ENCODE measurements at regions not wholly inside any gene's neighbourhood (a gene's known extent, or its start where the extent isn't known, plus 50 kb on each side); places are given as distances from the start of the nearest gene placed in this dataset.

DNA sequence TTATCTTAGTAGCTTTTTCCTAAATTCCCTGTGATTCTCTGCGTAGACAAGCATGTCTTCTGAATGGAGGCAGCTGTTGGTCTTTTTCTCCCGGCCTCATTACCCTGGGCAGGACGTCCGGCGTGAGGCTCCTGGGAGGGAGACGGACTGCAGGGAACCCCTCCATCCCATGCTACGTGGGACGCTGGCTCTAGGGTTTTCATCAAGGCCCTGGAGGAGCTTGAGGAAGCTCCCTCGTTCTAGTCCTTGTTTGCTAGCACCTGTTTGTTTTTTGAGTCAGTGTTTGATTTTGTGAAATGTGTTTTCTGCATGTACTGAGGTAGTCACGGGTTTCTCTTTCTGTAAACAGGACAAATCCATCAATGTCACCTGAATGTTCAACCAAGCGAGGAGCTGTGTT is 99.3 kb upstream of the TMEM18 start:
- no peak overlapping the region for H3K27ac Mint-ChIP-seq
- intact Hi-C loops (cut with micrococcal nuclease) = no loop called here
- POLR2A ChIA-PET = no interaction called here
- H3K9me3 Mint-ChIP-seq = no peaks in the 10 kb centered on the region
- DNase-seq (no peak), ATAC-seq (ENCODE audit: low read depth) (no peak)
- TF ChIP-seq, protein P1, sequence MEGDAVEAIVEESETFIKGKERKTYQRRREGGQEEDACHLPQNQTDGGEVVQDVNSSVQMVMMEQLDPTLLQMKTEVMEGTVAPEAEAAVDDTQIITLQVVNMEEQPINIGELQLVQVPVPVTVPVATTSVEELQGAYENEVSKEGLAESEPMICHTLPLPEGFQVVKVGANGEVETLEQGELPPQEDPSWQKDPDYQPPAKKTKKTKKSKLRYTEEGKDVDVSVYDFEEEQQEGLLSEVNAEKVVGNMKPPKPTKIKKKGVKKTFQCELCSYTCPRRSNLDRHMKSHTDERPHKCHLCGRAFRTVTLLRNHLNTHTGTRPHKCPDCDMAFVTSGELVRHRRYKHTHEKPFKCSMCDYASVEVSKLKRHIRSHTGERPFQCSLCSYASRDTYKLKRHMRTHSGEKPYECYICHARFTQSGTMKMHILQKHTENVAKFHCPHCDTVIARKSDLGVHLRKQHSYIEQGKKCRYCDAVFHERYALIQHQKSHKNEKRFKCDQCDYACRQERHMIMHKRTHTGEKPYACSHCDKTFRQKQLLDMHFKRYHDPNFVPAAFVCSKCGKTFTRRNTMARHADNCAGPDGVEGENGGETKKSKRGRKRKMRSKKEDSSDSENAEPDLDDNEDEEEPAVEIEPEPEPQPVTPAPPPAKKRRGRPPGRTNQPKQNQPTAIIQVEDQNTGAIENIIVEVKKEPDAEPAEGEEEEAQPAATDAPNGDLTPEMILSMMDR (IDR thresholded peaks at IDR 0.05) = no peak
- peaks cover 5% of the 10 kb centered on the region for H3K27me3 Mint-ChIP-seq
- no peaks in the 10 kb centered on the region for H3K36me3 Mint-ChIP-seq (ENCODE audit: low read depth)
- CTCF ChIA-PET = no interaction called here
- no peak overlapping the region for H3K4me3 Mint-ChIP-seq
- H3K4me1 Mint-ChIP-seq = no peaks in the 10 kb centered on the region

DNA sequence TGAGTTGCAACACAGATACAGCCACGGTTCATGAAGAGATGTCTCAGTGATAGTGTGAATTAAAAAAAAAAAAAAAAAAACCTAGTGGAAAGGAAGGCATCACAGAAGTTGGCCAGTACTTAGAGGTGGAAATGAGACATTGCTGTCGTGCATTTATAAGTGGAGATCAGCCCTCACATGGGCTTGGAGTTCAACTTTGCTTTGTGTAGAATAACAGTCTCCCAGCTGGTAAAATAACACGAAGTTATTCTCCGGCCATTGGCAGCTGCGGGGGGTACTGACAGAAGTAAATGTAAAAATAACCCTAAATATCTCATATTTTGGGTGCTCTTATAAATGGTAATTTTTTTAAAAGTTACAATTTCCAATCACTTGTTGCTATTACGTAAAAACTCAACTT is 98.8 kb upstream of the TMEM18 start:
- DNase-seq (no peak), ATAC-seq (ENCODE audit: low read depth) (no peak)
- ChIA-PET POLR2A (no interaction called here), CTCF (no interaction called here)
- H3K27me3 Mint-ChIP-seq = peaks cover 5% of the 10 kb centered on the region
- intact Hi-C loops (cut with micrococcal nuclease) = no loop called here
- H3K27ac Mint-ChIP-seq = no peak overlapping the region
- no peaks in the 10 kb centered on the region for H3K4me1 Mint-ChIP-seq
- H3K4me3 Mint-ChIP-seq = no peak overlapping the region
- no peaks in the 10 kb centered on the region for H3K9me3 Mint-ChIP-seq
- TF ChIP-seq, protein P1 (IDR thresholded peaks at IDR 0.05) = no peak
- H3K36me3 Mint-ChIP-seq (ENCODE audit: low read depth) = no peaks in the 10 kb centered on the region

DNA sequence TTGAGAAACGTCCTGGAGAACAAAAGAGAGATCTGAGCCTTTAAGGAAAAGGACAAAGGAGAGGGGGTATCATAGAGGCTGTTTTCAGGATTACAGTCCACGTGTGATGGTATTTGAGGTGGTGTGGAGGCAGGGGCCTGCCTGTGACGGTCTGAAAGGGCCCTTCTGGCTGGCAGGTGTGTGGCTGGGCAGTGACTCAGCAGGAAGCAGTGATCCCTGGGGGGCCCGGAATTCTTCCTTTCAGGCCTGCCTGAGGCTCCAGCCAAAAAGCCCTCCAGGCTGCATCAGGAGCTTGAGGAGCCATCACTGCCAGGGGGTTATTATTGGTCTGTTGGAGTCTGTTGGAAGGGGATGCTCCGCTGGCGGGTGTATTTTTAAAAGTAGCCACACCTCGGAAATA is 97.2 kb upstream of the TMEM18 start:
- TF ChIP-seq, protein P1 (IDR thresholded peaks at IDR 0.05) = no peak
- intact Hi-C loops (cut with micrococcal nuclease) = no loop called here
- no peak overlapping the region for H3K27ac Mint-ChIP-seq
- H3K27me3 Mint-ChIP-seq = peaks cover 5% of the 10 kb centered on the region
- ChIA-PET POLR2A (no interaction called here), CTCF (no interaction called here)
- no peaks in the 10 kb centered on the region for H3K9me3 Mint-ChIP-seq
- ATAC-seq (ENCODE audit: low read depth) = no peak
- H3K4me1 Mint-ChIP-seq = no peaks in the 10 kb centered on the region
- H3K36me3 Mint-ChIP-seq (ENCODE audit: low read depth) = no peaks in the 10 kb centered on the region
- no peak overlapping the region for H3K4me3 Mint-ChIP-seq
- DNase-seq = no peak

DNA sequence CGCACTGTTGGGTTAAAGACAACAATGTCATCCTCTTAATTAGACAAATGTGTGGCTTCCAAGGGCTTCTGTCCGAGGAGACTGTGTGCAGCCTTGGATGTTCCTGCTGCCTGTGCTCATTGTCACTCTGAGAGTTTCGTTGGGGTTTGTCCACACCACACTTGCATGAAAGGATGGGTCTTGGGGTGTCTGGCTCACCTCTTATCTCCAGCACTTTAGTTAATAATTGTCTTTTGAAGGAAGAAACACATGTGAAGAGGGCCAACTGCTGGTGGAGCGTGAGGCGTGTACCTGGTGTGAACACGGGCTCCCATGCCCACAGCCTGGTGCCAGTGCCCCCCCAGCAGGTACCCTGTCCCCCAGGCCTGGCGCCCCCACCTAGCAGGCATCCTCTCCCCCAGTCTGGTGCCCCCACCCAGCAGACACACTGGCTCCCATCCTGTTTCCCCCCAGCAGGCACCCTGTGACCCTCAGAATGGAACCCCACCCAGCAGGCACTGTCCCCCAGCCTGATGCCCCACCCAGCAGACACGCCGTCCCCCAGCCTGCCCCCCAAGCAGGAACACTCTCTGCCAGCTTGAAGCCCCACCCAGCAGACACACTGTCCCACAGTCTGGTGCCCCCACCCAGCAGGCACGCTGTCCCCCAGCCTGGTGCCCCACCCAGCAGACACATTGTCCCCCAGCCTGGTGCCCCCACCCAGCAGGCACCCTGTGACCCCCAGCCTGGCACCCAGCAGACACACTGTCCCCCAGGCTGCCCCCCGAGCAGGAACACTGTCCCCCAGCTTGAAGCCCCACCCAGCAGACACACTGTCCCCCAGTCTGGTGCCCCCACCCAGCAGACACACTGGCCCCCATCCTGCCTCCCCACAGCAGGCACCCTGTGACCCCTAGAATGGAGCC is 96.3 kb upstream of the TMEM18 start:
- Mint-ChIP-seq H3K4me1 (no peaks in the 10 kb centered on the region), H3K27me3 (peaks cover 4% of the 10 kb centered on the region), H3K4me3 (no peak overlapping the region), H3K36me3 (ENCODE audit: low read depth) (no peaks in the 10 kb centered on the region), H3K9me3 (peaks cover 2% of the 10 kb centered on the region), H3K27ac (no peak overlapping the region)
- TF ChIP-seq, protein P1 (IDR thresholded peaks at IDR 0.05) = no peak
- CTCF ChIA-PET = no interaction called here
- ATAC-seq (ENCODE audit: low read depth) (no peak), DNase-seq (no peak)
- POLR2A ChIA-PET = no interaction called here
- intact Hi-C loops (cut with micrococcal nuclease) = no loop called here

DNA sequence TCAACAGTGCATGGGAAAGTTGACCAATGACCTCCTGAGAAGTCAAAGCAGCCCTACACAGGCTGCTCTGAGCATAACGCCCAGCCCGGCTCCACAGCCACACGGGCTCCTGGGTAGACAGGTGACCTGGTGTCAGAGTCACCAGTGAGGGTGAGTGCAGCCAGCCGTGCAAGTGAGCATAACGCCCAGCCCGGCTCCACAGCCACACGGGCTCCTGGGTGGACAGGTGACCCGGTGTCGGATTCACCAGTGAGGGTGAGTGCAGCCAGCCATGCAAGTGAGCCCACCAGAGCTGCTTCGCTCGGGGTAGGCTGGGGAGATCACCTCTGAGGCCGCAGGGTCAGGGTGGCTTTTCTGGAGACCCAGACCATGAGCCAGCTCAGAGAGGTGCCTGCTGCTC is 94.3 kb upstream of the TMEM18 start:
- H3K36me3 Mint-ChIP-seq (ENCODE audit: low read depth) = no peaks in the 10 kb centered on the region
- ATAC-seq (ENCODE audit: low read depth) = no peak
- intact Hi-C loops (cut with micrococcal nuclease) = no loop called here

More for the DNA sequence above, 94.3 kb upstream of the TMEM18 start:
- TF ChIP-seq, protein P1 (IDR thresholded peaks at IDR 0.05) = no peak
- DNase-seq = no peak
- Mint-ChIP-seq H3K4me1 (no peaks in the 10 kb centered on the region), H3K27ac (no peak overlapping the region), H3K4me3 (no peak overlapping the region), H3K27me3 (peaks cover 4% of the 10 kb centered on the region), H3K9me3 (peaks cover 2% of the 10 kb centered on the region)
- CTCF ChIA-PET = no interaction called here
- POLR2A ChIA-PET = no interaction called here

All from activated B cell treated with CpG ODN at 0.5 μM for 24 hours (primary cell).